Gastrocnemius medialis (tissue), 4 donors: ENCODE measurements at regions not wholly inside any gene's neighbourhood (a gene's known extent, or its start where the extent isn't known, plus 50 kb on each side); places are given as distances from the start of the nearest gene placed in this dataset.
A peak's percentile ranks its signal among the peaks of the same experiment; 100 is the strongest.

Experiments used
- ATAC-seq, 2 donors: fragments of 150-250 bp; one replicate each; pipeline ENCODE4 v1.9.1; 2016
- DNase-seq, 2 donors: peaks; one replicate each; pipeline ENCODE4 v3.0.0-alpha.2; 2019
- H3K27ac ChIP-seq, 4 donors: fragments of 200-600 bp; sonication (generic); 1 replicate in 1 of 4; 2 replicates in 3 of 4; pipeline ENCODE4 v1.5.1; 2016 to 2018; ENCODE audit warnings: mild to moderate bottlenecking in 2 of 4, moderate library complexity in 1 of 4
- H3K27me3 ChIP-seq, 3 donors: fragments of 200-600 bp; sonication (generic) in 2 of 3; 1 replicate in 1 of 3; 2 replicates in 2 of 3; pipeline versions ENCODE4 v1.5.1 to v1.6.0; 2016 to 2019; ENCODE audit warnings: mild to moderate bottlenecking in 1 of 3, moderate library complexity in 1 of 3
- H3K36me3 ChIP-seq, 2 donors: fragments of 200-600 bp; sonication (generic) in 1 of 2; one replicate each; pipeline ENCODE4 v1.5.1; 2017 to 2018
- H3K4me1 ChIP-seq, 2 donors: fragments of 200-600 bp; sonication (generic) in 1 of 2; one replicate each; pipeline ENCODE4 v1.5.1; 2016 to 2017; ENCODE audit warnings: mild to moderate bottlenecking in 2 of 2
- H3K4me3 ChIP-seq, 4 donors: fragments of 200-600 bp; sonication (generic) in 3 of 4; 1 replicate in 1 of 4; 2 replicates in 3 of 4; pipeline ENCODE4 v1.5.1; 2016 to 2019; ENCODE audit warnings: mild to moderate bottlenecking in 2 of 4
- H3K9me3 ChIP-seq, 3 donors: fragments of 200-600 bp; sonication (generic) in 2 of 3; 1 replicate in 1 of 3; 2 replicates in 2 of 3; pipeline ENCODE4 v1.5.1; 2016 to 2019
- CTCF ChIP-seq, 5 experiments: fragments of 450-650 bp in 3 of 5; fragments of 200-600 bp in 2 of 5; sonication (generic) in 2 of 5; IDR thresholded peaks in 4 of 5; conservative IDR thresholded peaks in 1 of 5; 1 replicate in 4 of 5; 2 replicates in 1 of 5; pipeline ENCODE4 v1.5.1; 2016 to 2019; ENCODE audit warnings: antibody characterized with exemption in 5 of 5, mild to moderate bottlenecking in 3 of 5, moderate library complexity in 3 of 5
- POLR2A ChIP-seq, 2 donors: fragments of 450-650 bp; IDR thresholded peaks; one replicate each; pipeline ENCODE4 v1.6.1; 2017; ENCODE audit warnings: antibody characterized with exemption in 2 of 2, mild to moderate bottlenecking in 2 of 2, moderate library complexity in 2 of 2
- in situ Hi-C, 4 donors: fragments of 200-750 bp; cut with MboI; loops; one replicate each; pipeline versions ENCODE4 v1.15.0 to v1.8.0; 2017; ENCODE audit warnings: low sequenced_read_pairs in 4 of 4
- intact Hi-C: fragments of 100-400 bp; cut with DNase I; formaldehyde crosslinking; loops from one replicate; pipeline ENCODE4 v1.15.1; 2023; ENCODE audit warnings: low total_unique reads

GRCh38 chr4:45121426-45121975 lies 395.1 kb upstream of the GNPDA2 start:
- intact Hi-C loops, result no loop called here
- Histone ChIP-seq H3K4me3 (no peak overlapping the region), H3K4me1 (no peaks in the 10 kb centered on the region), H3K27me3 (no peaks in the 10 kb centered on the region), H3K27ac (no peak overlapping the region), H3K9me3 (no peaks in the 10 kb centered on the region), H3K36me3 (no peaks in the 10 kb centered on the region)
- DNase-seq, result no peak
- TF ChIP-seq CTCF (IDR thresholded peaks at IDR 0.05 in 4 of 5, conservative IDR thresholded peaks at IDR 0.05 in 1 of 5), result no peak
- TF ChIP-seq POLR2A (IDR thresholded peaks at IDR 0.05), result no peak
- in situ Hi-C loops, result no loop called here
- ATAC-seq, result no peak

- H3K27ac ChIP-seq, result peak overlapping the region in 1 of 4 donors; percentile 37
- H3K27me3 ChIP-seq, result no peaks in the 10 kb centered on the region
- ATAC-seq (peak in 1 of 2 donors; percentile 94), DNase-seq (peak in 1 of 2 donors; percentile 11)
- TF ChIP-seq POLR2A (IDR thresholded peaks at IDR 0.05) (no peak), CTCF (IDR thresholded peaks at IDR 0.05 in 4 of 5, conservative IDR thresholded peaks at IDR 0.05 in 1 of 5) (no peak)
- H3K4me1 ChIP-seq, result no peaks in the 10 kb centered on the region
- intact Hi-C loops (no loop called here), in situ Hi-C loops (no loop called here)
- H3K36me3 ChIP-seq, result no peaks in the 10 kb centered on the region
- H3K4me3 ChIP-seq, result peak overlapping the region in 1 of 4 donors; percentile 8
- H3K9me3 ChIP-seq, result no peaks in the 10 kb centered on the region
These were observed 393.8 kb upstream of the GNPDA2 start for GRCh38 chr4:45120163-45120562.

GRCh38 chr4:45119376-45119775 lies 393.0 kb upstream of the GNPDA2 start:
- in situ Hi-C loops, result no loop called here
- ATAC-seq (no peak), DNase-seq (no peak)
- H3K27ac ChIP-seq, result no peak overlapping the region
- H3K27me3 ChIP-seq, result no peaks in the 10 kb centered on the region
- no peaks in the 10 kb centered on the region for H3K36me3 ChIP-seq
- no peaks in the 10 kb centered on the region for H3K4me1 ChIP-seq
- intact Hi-C loops, result no loop called here
- TF ChIP-seq POLR2A (IDR thresholded peaks at IDR 0.05) (no peak), CTCF (IDR thresholded peaks at IDR 0.05 in 4 of 5, conservative IDR thresholded peaks at IDR 0.05 in 1 of 5) (no peak)
- H3K9me3 ChIP-seq, result no peaks in the 10 kb centered on the region
- H3K4me3 ChIP-seq, result no peak overlapping the region

- H3K4me3 ChIP-seq, result no peak overlapping the region
- no peak for TF ChIP-seq CTCF (IDR thresholded peaks at IDR 0.05 in 4 of 5, conservative IDR thresholded peaks at IDR 0.05 in 1 of 5)
- no peaks in the 10 kb centered on the region for H3K9me3 ChIP-seq
- in situ Hi-C loops (no loop called here), intact Hi-C loops (no loop called here)
- DNase-seq (no peak), ATAC-seq (no peak)
- no peaks in the 10 kb centered on the region for H3K27me3 ChIP-seq
- H3K36me3 ChIP-seq, result no peaks in the 10 kb centered on the region
- no peaks in the 10 kb centered on the region for H3K4me1 ChIP-seq
- H3K27ac ChIP-seq, result no peak overlapping the region
These were observed 376.4 kb upstream of the GNPDA2 start for GRCh38 chr4:45102716-45103115.
